ENCODE measurements at regions not wholly inside any gene's neighbourhood (a gene's known extent, or its start where the extent isn't known, plus 50 kb on each side); places are given as distances from the start of the nearest gene placed in this dataset.

- no peaks in the 10 kb centered on the region for H3K27me3 ChIP-seq (ENCODE audit: low read length)
- H2AFZ ChIP-seq (ENCODE audit: low read length), result no peak overlapping the region
- H4K20me1 ChIP-seq (ENCODE audit: insufficient read depth, low read depth, low read length), result no peaks in the 10 kb centered on the region
- no peaks in the 10 kb centered on the region for H3K9me2 ChIP-seq (replicated peaks; ENCODE audit: insufficient read depth, low read length)
- H3K4me1 ChIP-seq (ENCODE audit: low read length), result no peaks in the 10 kb centered on the region
- H3K4me2 ChIP-seq (ENCODE audit: low read depth, low read length, poor library complexity, severe bottlenecking), result no peak overlapping the region
- no peak overlapping the region for H3K9ac ChIP-seq (ENCODE audit: low read length)
- no peaks in the 10 kb centered on the region for H3K79me2 ChIP-seq (ENCODE audit: low read length)
- H3K9me3 ChIP-seq (ENCODE audit: low read length), result peaks cover 19% of the 10 kb centered on the region; the same call in 1 of the 2 replicates
- no peak overlapping the region for H3K27ac ChIP-seq (ENCODE audit: low read length)
- no peak overlapping the region for H3K4me3 ChIP-seq (ENCODE audit: low read length)
- DNase-seq, result no peak
- H3K36me3 ChIP-seq (ENCODE audit: insufficient read depth, low read length), result no peaks in the 10 kb centered on the region
These were observed 849.4 kb upstream of the DIAPH2 start for GRCh38 chrX:95835223-95835622.

GRCh38 chrX:95836517-95836916 is 848.1 kb upstream of the DIAPH2 start:
- Histone ChIP-seq H3K9me2 (replicated peaks; ENCODE audit: insufficient read depth, low read length) (no peaks in the 10 kb centered on the region), H3K4me3 (ENCODE audit: low read length) (no peak overlapping the region), H3K27ac (ENCODE audit: low read length) (no peak overlapping the region), H3K9me3 (ENCODE audit: low read length) (peaks cover 19% of the 10 kb centered on the region; the same call in 1 of the 2 replicates), H3K9ac (ENCODE audit: low read length) (no peak overlapping the region), H2AFZ (ENCODE audit: low read length) (no peak overlapping the region), H3K4me2 (ENCODE audit: low read depth, low read length, poor library complexity, severe bottlenecking) (no peak overlapping the region), H3K4me1 (ENCODE audit: low read length) (no peaks in the 10 kb centered on the region), H4K20me1 (ENCODE audit: insufficient read depth, low read depth, low read length) (no peaks in the 10 kb centered on the region), H3K36me3 (ENCODE audit: insufficient read depth, low read length) (no peaks in the 10 kb centered on the region), H3K79me2 (ENCODE audit: low read length) (no peaks in the 10 kb centered on the region), H3K27me3 (ENCODE audit: low read length) (no peaks in the 10 kb centered on the region)
- no peak for DNase-seq

- H3K27ac ChIP-seq (ENCODE audit: low read length), result no peak overlapping the region
- H3K4me2 ChIP-seq (ENCODE audit: low read depth, low read length, poor library complexity, severe bottlenecking), result no peak overlapping the region
- H3K9ac ChIP-seq (ENCODE audit: low read length), result no peak overlapping the region
- H3K79me2 ChIP-seq (ENCODE audit: low read length), result no peaks in the 10 kb centered on the region
- H3K4me3 ChIP-seq (ENCODE audit: low read length), result no peak overlapping the region
- H3K4me1 ChIP-seq (ENCODE audit: low read length), result no peaks in the 10 kb centered on the region
- DNase-seq, result no peak
- H3K36me3 ChIP-seq (ENCODE audit: insufficient read depth, low read length), result no peaks in the 10 kb centered on the region
- H3K9me3 ChIP-seq (ENCODE audit: low read length), result peaks cover 16% of the 10 kb centered on the region
- no peaks in the 10 kb centered on the region for H3K9me2 ChIP-seq (replicated peaks; ENCODE audit: insufficient read depth, low read length)
- no peaks in the 10 kb centered on the region for H3K27me3 ChIP-seq (ENCODE audit: low read length)
- H4K20me1 ChIP-seq (ENCODE audit: insufficient read depth, low read depth, low read length), result no peaks in the 10 kb centered on the region
- no peak overlapping the region for H2AFZ ChIP-seq (ENCODE audit: low read length)
These were observed 842.8 kb upstream of the DIAPH2 start for GRCh38 chrX:95841863-95842262.

GRCh38 chrX:95860127-95860526 is 824.5 kb upstream of the DIAPH2 start:
- Histone ChIP-seq H3K9me2 (replicated peaks; ENCODE audit: insufficient read depth, low read length) (no peaks in the 10 kb centered on the region), H3K4me2 (ENCODE audit: low read depth, low read length, poor library complexity, severe bottlenecking) (no peak overlapping the region), H3K27me3 (ENCODE audit: low read length) (no peaks in the 10 kb centered on the region), H3K9ac (ENCODE audit: low read length) (no peak overlapping the region), H2AFZ (ENCODE audit: low read length) (no peak overlapping the region), H3K9me3 (ENCODE audit: low read length) (peaks cover 25% of the 10 kb centered on the region), H3K4me3 (ENCODE audit: low read length) (no peak overlapping the region), H3K36me3 (ENCODE audit: insufficient read depth, low read length) (no peaks in the 10 kb centered on the region), H3K27ac (ENCODE audit: low read length) (no peak overlapping the region), H4K20me1 (ENCODE audit: insufficient read depth, low read depth, low read length) (no peaks in the 10 kb centered on the region), H3K4me1 (ENCODE audit: low read length) (no peaks in the 10 kb centered on the region), H3K79me2 (ENCODE audit: low read length) (no peaks in the 10 kb centered on the region)
- no peak for DNase-seq

- no peak overlapping the region for H3K4me2 ChIP-seq (ENCODE audit: low read depth, low read length, poor library complexity, severe bottlenecking)
- H4K20me1 ChIP-seq (ENCODE audit: insufficient read depth, low read depth, low read length), result no peaks in the 10 kb centered on the region
- no peaks in the 10 kb centered on the region for H3K36me3 ChIP-seq (ENCODE audit: insufficient read depth, low read length)
- no peaks in the 10 kb centered on the region for H3K4me1 ChIP-seq (ENCODE audit: low read length)
- no peaks in the 10 kb centered on the region for H3K27me3 ChIP-seq (ENCODE audit: low read length)
- no peak overlapping the region for H3K9ac ChIP-seq (ENCODE audit: low read length)
- DNase-seq, result no peak
- H3K9me3 ChIP-seq (ENCODE audit: low read length), result peaks cover 6% of the 10 kb centered on the region
- H3K27ac ChIP-seq (ENCODE audit: low read length), result no peak overlapping the region
- no peak overlapping the region for H3K4me3 ChIP-seq (ENCODE audit: low read length)
- H3K9me2 ChIP-seq (replicated peaks; ENCODE audit: insufficient read depth, low read length), result no peaks in the 10 kb centered on the region
- H2AFZ ChIP-seq (ENCODE audit: low read length), result no peak overlapping the region
- H3K79me2 ChIP-seq (ENCODE audit: low read length), result no peaks in the 10 kb centered on the region
These were observed 809.0 kb upstream of the DIAPH2 start for GRCh38 chrX:95875661-95876060.

GRCh38 chrX:95878874-95879273 is 805.8 kb upstream of the DIAPH2 start:
- Histone ChIP-seq H3K27me3 (ENCODE audit: low read length) (no peaks in the 10 kb centered on the region), H2AFZ (ENCODE audit: low read length) (no peak overlapping the region), H3K4me2 (ENCODE audit: low read depth, low read length, poor library complexity, severe bottlenecking) (no peak overlapping the region), H3K79me2 (ENCODE audit: low read length) (no peaks in the 10 kb centered on the region), H3K9me2 (replicated peaks; ENCODE audit: insufficient read depth, low read length) (no peaks in the 10 kb centered on the region), H3K4me1 (ENCODE audit: low read length) (no peaks in the 10 kb centered on the region), H3K27ac (ENCODE audit: low read length) (no peak overlapping the region), H3K4me3 (ENCODE audit: low read length) (no peak overlapping the region), H3K9ac (ENCODE audit: low read length) (no peak overlapping the region), H4K20me1 (ENCODE audit: insufficient read depth, low read depth, low read length) (no peaks in the 10 kb centered on the region), H3K9me3 (ENCODE audit: low read length) (peaks cover 9% of the 10 kb centered on the region), H3K36me3 (ENCODE audit: insufficient read depth, low read length) (no peaks in the 10 kb centered on the region)
- no peak for DNase-seq

- no peak overlapping the region for H3K4me2 ChIP-seq (ENCODE audit: low read depth, low read length, poor library complexity, severe bottlenecking)
- no peaks in the 10 kb centered on the region; the same call in 1 of the 2 replicates for H3K9me2 ChIP-seq (replicated peaks; ENCODE audit: insufficient read depth, low read length)
- peaks cover 4% of the 10 kb centered on the region; the same call in 1 of the 2 replicates for H3K9me3 ChIP-seq (ENCODE audit: low read length)
- no peaks in the 10 kb centered on the region for H4K20me1 ChIP-seq (ENCODE audit: insufficient read depth, low read depth, low read length)
- no peaks in the 10 kb centered on the region for H3K27me3 ChIP-seq (ENCODE audit: low read length)
- no peak overlapping the region for H3K27ac ChIP-seq (ENCODE audit: low read length)
- DNase-seq, result no peak
- no peak overlapping the region for H2AFZ ChIP-seq (ENCODE audit: low read length)
- no peaks in the 10 kb centered on the region for H3K79me2 ChIP-seq (ENCODE audit: low read length)
- H3K4me3 ChIP-seq (ENCODE audit: low read length), result no peak overlapping the region
- no peak overlapping the region for H3K9ac ChIP-seq (ENCODE audit: low read length)
- H3K36me3 ChIP-seq (ENCODE audit: insufficient read depth, low read length), result no peaks in the 10 kb centered on the region
- no peaks in the 10 kb centered on the region for H3K4me1 ChIP-seq (ENCODE audit: low read length)
These were observed 800.5 kb upstream of the DIAPH2 start for GRCh38 chrX:95884186-95884585.

GRCh38 chrX:95885074-95885473 is 799.6 kb upstream of the DIAPH2 start:
- H3K79me2 ChIP-seq (ENCODE audit: low read length), result no peaks in the 10 kb centered on the region
- no peak overlapping the region for H3K27ac ChIP-seq (ENCODE audit: low read length)
- H2AFZ ChIP-seq (ENCODE audit: low read length), result no peak overlapping the region
- H3K9me2 ChIP-seq (replicated peaks; ENCODE audit: insufficient read depth, low read length), result no peaks in the 10 kb centered on the region; the same call in 1 of the 2 replicates
- H3K4me3 ChIP-seq (ENCODE audit: low read length), result no peak overlapping the region
- H3K36me3 ChIP-seq (ENCODE audit: insufficient read depth, low read length), result no peaks in the 10 kb centered on the region
- peaks cover 7% of the 10 kb centered on the region; the same call in 1 of the 2 replicates for H3K9me3 ChIP-seq (ENCODE audit: low read length)
- H3K27me3 ChIP-seq (ENCODE audit: low read length), result no peaks in the 10 kb centered on the region
- no peaks in the 10 kb centered on the region for H4K20me1 ChIP-seq (ENCODE audit: insufficient read depth, low read depth, low read length)
- no peak overlapping the region for H3K9ac ChIP-seq (ENCODE audit: low read length)
- no peaks in the 10 kb centered on the region for H3K4me1 ChIP-seq (ENCODE audit: low read length)
- DNase-seq, result no peak
- no peak overlapping the region for H3K4me2 ChIP-seq (ENCODE audit: low read depth, low read length, poor library complexity, severe bottlenecking)

- Histone ChIP-seq H4K20me1 (ENCODE audit: insufficient read depth, low read depth, low read length) (no peaks in the 10 kb centered on the region), H3K9me2 (replicated peaks; ENCODE audit: insufficient read depth, low read length) (peaks cover 4% of the 10 kb centered on the region; the same call in 1 of the 2 replicates), H3K4me3 (ENCODE audit: low read length) (no peak overlapping the region), H3K9ac (ENCODE audit: low read length) (no peak overlapping the region), H3K4me2 (ENCODE audit: low read depth, low read length, poor library complexity, severe bottlenecking) (no peak overlapping the region), H3K4me1 (ENCODE audit: low read length) (no peaks in the 10 kb centered on the region), H3K36me3 (ENCODE audit: insufficient read depth, low read length) (no peaks in the 10 kb centered on the region), H3K79me2 (ENCODE audit: low read length) (no peaks in the 10 kb centered on the region), H3K9me3 (ENCODE audit: low read length) (peaks cover 8% of the 10 kb centered on the region; the same call in 1 of the 2 replicates), H3K27me3 (ENCODE audit: low read length) (no peaks in the 10 kb centered on the region), H3K27ac (ENCODE audit: low read length) (no peak overlapping the region), H2AFZ (ENCODE audit: low read length) (no peak overlapping the region)
- DNase-seq, result no peak
These were observed 795.4 kb upstream of the DIAPH2 start for GRCh38 chrX:95889279-95889678.

Measured in Karpas-422 (cell line).